Right lobe of liver (tissue), 4 donors: ENCODE measurements at regions not wholly inside any gene's neighbourhood (a gene's known extent, or its start where the extent isn't known, plus 50 kb on each side); places are given as distances from the start of the nearest gene placed in this dataset.

Experiments
- CTCF ChIP-seq, 4 donors: fragments of 200-600 bp in 3 of 4; fragments of 450-650 bp in 1 of 4; IDR thresholded peaks; one replicate each; pipeline versions ENCODE4 v1.5.1 to v1.8.0; 2016 to 2022; ENCODE audit warnings: antibody characterized with exemption in 4 of 4, mild to moderate bottlenecking in 2 of 4
- POLR2A ChIP-seq: fragments of 450-650 bp; IDR thresholded peaks from one replicate; pipeline ENCODE4 v1.6.1; 2017; ENCODE audit warnings: antibody characterized with exemption, mild to moderate bottlenecking
- donor health status: DM: no; HTN: no; CAD: no.
- donor health status: DM: no; HTN: no; CAD: no.
- donor health status: DM: no; HTN: yes; CAD: no.

- TF ChIP-seq CTCF (IDR thresholded peaks at IDR 0.05) (no peak), POLR2A (no peak)
Observed at GRCh38 chr3:106276755-106277612, 408.2 kb upstream of the CBLB start.
